Vagina (tissue), 2 donors: ENCODE measurements at regions not wholly inside any gene's neighbourhood (a gene's known extent, or its start where the extent isn't known, plus 50 kb on each side); places are given as distances from the start of the nearest gene placed in this dataset.
A peak's percentile ranks its signal among the peaks of the same experiment; 100 is the strongest.
"Not testable (repeated sequence)": the region's sequence is repeated elsewhere in the genome, so short reads cannot be mapped to it uniquely, and the experiment has no call there.

Source experiments
- DNase-seq, 2 donors: peaks; one replicate each; pipeline ENCODE4 v3.0.0-alpha.2; 2017; ENCODE audit errors: extremely low spot score in 2 of 2
- H3K27ac ChIP-seq: fragments of 200-600 bp; sonication (generic); one replicate; pipeline ENCODE4 v1.5.1; 2019
- H3K27me3 ChIP-seq: fragments of 200-600 bp; sonication (generic); one replicate; pipeline ENCODE4 v1.5.1; 2019
- H3K36me3 ChIP-seq, 2 donors: fragments of 200-600 bp; sonication (generic); one replicate each; pipeline ENCODE4 v1.5.1; 2017 to 2019
- H3K4me1 ChIP-seq: fragments of 200-600 bp; sonication (generic); one replicate; pipeline ENCODE4 v1.5.1; 2019
- H3K4me3 ChIP-seq, 2 donors: fragments of 200-600 bp; sonication (generic); 1 replicate in 1 of 2; 2 replicates in 1 of 2; pipeline ENCODE4 v1.5.1; 2016 to 2019
- H3K9me3 ChIP-seq: fragments of 200-600 bp; sonication (generic); one replicate; pipeline ENCODE4 v1.5.1; 2019
- POLR2A ChIP-seq, 2 donors: fragments of 450-650 bp; IDR thresholded peaks; one replicate each; pipeline ENCODE4 v1.6.1; 2017; ENCODE audit warnings: antibody characterized with exemption in 2 of 2, mild to moderate bottlenecking in 2 of 2, moderate library complexity in 2 of 2
- POLR2AphosphoS5 ChIP-seq, 2 donors: sonication (generic); formaldehyde crosslinking; IDR thresholded peaks; one replicate each; pipeline ENCODE4 v1.9.0; 2017; ENCODE audit warnings: antibody characterized with exemption in 2 of 2, mild to moderate bottlenecking in 2 of 2, low read depth in 1 of 2; ENCODE audit not compliant: insufficient read depth in 1 of 2
- intact Hi-C: fragments of 100-400 bp; cut with DNase I; formaldehyde crosslinking; loops from one replicate; pipeline ENCODE4 v1.15.1; 2023
- TF ChIP-seq, protein P1 (sequence below), 3 experiments: fragments of 450-650 bp in 2 of 3; fragments of 200-600 bp in 1 of 3; sonication (generic) in 1 of 3; IDR thresholded peaks; one replicate each; pipeline ENCODE4 v1.5.1; 2017 to 2019; ENCODE audit warnings: antibody characterized with exemption in 3 of 3, mild to moderate bottlenecking in 2 of 3, moderate library complexity in 2 of 3

DNA sequence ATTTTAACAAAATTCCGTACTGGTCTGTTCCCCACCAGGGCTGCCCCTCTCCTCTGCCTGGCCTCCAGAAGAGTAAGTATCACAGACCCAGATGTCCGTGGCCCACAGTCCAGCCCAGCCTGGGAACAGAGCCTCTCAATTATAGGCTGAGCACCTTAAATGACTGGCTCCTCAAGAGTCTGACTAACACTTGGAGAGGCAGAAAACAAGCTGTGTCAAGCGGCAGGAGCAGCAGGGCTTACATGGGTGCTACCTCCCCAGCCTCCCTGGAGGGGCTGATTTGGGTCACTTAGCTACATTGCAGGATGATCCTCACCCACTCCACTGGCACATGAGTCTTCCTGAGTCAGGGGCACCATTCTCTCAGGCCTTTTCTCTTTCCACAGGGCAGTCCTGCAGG lies 209.7 kb downstream of the COPRS start:
- peak in 1 of 2 donors; percentile 77 for DNase-seq
- Histone ChIP-seq H3K27ac (no peak overlapping the region), H3K36me3 (no peaks in the 10 kb centered on the region), H3K4me1 (peaks cover 5% of the 10 kb centered on the region), H3K27me3 (no peaks in the 10 kb centered on the region), H3K9me3 (no peaks in the 10 kb centered on the region), H3K4me3 (no peak overlapping the region)
- TF ChIP-seq, protein P1, sequence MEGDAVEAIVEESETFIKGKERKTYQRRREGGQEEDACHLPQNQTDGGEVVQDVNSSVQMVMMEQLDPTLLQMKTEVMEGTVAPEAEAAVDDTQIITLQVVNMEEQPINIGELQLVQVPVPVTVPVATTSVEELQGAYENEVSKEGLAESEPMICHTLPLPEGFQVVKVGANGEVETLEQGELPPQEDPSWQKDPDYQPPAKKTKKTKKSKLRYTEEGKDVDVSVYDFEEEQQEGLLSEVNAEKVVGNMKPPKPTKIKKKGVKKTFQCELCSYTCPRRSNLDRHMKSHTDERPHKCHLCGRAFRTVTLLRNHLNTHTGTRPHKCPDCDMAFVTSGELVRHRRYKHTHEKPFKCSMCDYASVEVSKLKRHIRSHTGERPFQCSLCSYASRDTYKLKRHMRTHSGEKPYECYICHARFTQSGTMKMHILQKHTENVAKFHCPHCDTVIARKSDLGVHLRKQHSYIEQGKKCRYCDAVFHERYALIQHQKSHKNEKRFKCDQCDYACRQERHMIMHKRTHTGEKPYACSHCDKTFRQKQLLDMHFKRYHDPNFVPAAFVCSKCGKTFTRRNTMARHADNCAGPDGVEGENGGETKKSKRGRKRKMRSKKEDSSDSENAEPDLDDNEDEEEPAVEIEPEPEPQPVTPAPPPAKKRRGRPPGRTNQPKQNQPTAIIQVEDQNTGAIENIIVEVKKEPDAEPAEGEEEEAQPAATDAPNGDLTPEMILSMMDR (IDR thresholded peaks at IDR 0.05), result no peak
- TF ChIP-seq POLR2AphosphoS5 (IDR thresholded peaks at IDR 0.05; ENCODE audit: insufficient read depth in 1 of 2, low read depth in 1 of 2) (no peak), POLR2A (IDR thresholded peaks at IDR 0.05) (no peak)
- intact Hi-C loops, result no loop called here

DNA sequence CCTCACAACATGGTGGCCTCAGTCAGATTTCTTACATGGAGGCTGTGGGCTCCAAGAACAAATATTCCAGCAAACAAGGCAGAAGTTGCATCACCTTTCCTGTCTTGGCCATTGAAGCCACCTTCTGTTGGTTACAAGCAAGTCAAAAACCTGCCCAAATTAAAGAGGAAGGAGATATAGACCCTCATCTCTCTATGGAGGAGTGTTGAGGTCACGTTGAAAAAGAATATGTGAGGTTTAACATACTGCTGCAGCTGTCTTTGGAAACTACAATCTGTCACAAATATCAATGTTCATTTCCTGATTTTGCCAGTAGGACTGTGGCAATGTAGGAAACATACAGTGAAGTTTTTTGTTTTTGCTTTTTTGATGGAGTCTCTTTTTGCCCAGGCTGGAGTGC lies 211.4 kb downstream of the COPRS start:
- no peak overlapping the region for H3K27ac ChIP-seq
- intact Hi-C loops, result no loop called here
- H3K4me3 ChIP-seq, result no peak overlapping the region
- no peaks in the 10 kb centered on the region for H3K27me3 ChIP-seq
- no peaks in the 10 kb centered on the region for H3K9me3 ChIP-seq
- H3K4me1 ChIP-seq, result peaks cover 5% of the 10 kb centered on the region
- TF ChIP-seq, protein P1 (IDR thresholded peaks at IDR 0.05), result no peak
- TF ChIP-seq POLR2AphosphoS5 (IDR thresholded peaks at IDR 0.05; ENCODE audit: insufficient read depth in 1 of 2, low read depth in 1 of 2) (no peak), POLR2A (IDR thresholded peaks at IDR 0.05) (no peak)
- no peaks in the 10 kb centered on the region for H3K36me3 ChIP-seq
- peak in 1 of 2 donors; percentile 55 for DNase-seq

DNA sequence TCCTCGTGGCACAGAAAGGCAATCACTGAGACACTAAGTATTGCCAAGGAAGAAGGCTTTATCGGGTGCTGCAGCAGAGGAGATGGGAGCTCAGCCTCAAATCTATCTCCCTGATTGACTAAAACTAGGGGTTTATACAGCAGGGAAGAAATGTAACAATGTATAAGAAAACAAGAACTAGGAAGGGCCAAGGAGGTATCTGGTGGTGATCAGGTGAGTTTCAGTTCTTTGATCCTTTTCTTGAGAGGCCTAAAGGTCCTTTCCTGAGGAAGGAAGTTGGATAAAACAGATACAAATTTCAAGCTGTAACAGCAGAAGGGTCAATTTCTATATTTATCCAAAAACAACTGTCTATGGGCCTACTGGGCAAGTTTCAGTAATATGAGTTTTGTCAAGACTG lies 212.4 kb downstream of the COPRS start:
- Histone ChIP-seq H3K27ac (no peak overlapping the region), H3K36me3 (no peaks in the 10 kb centered on the region), H3K27me3 (no peaks in the 10 kb centered on the region), H3K4me3 (no peak overlapping the region), H3K4me1 (peaks cover 5% of the 10 kb centered on the region), H3K9me3 (no peaks in the 10 kb centered on the region)
- no peak for DNase-seq
- intact Hi-C loops, result no loop called here
- no peak for TF ChIP-seq POLR2A (IDR thresholded peaks at IDR 0.05)
- no peak for TF ChIP-seq POLR2AphosphoS5 (IDR thresholded peaks at IDR 0.05; ENCODE audit: insufficient read depth in 1 of 2, low read depth in 1 of 2)
- TF ChIP-seq, protein P1 (IDR thresholded peaks at IDR 0.05), result no peak

DNA sequence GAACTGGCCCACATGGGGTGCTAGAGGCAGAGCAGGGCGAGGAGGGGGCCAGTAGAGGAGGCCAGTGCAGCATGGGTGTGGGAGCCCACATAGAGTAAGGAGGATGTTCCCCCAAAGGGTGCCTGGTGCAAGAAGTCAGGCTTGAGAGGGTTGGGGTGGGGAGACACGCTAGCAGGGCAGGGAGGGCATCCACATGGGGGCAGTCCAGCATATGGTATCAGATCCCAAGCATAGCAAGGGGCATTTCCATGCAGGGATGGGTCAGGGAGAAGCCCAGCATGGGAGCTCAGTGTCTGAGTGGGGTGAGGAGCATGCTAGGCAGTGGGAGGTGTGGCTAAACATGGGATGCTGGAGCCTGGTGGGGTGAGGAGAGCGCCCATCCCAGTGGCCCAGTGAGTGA lies 213.7 kb downstream of the COPRS start:
- H3K9me3 ChIP-seq, result no peaks in the 10 kb centered on the region

DNA sequence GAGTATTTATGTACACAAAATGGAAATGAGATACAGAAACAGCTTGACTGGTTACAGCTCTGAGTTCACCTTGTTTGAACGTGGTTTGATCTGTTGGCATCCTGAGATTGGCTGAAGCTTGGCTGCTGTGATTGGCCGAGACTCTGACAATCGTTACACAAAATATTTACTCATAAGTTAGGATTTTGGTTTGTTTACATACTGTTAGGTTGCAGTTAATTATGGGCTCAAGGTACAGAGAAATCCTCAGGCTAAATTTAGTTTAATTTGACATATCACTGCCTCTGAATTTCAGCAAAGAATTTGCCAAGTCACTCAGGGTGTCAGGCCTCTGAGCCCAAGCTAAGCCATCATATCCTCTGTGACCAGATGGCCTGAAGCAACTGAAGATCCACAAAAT lies 227.3 kb downstream of the COPRS start:
- no peaks in the 10 kb centered on the region for H3K36me3 ChIP-seq
- DNase-seq, result no peak
- TF ChIP-seq POLR2A (IDR thresholded peaks at IDR 0.05) (no peak), POLR2AphosphoS5 (IDR thresholded peaks at IDR 0.05; ENCODE audit: insufficient read depth in 1 of 2, low read depth in 1 of 2) (no peak)
- TF ChIP-seq, protein P1 (IDR thresholded peaks at IDR 0.05), result no peak
- intact Hi-C loops, result no loop called here
- no peaks in the 10 kb centered on the region for H3K4me1 ChIP-seq
- no peaks in the 10 kb centered on the region for H3K9me3 ChIP-seq
- no peak overlapping the region for H3K4me3 ChIP-seq
- H3K27me3 ChIP-seq, result no peaks in the 10 kb centered on the region
- no peak overlapping the region for H3K27ac ChIP-seq

More for the DNA sequence above, 213.7 kb downstream of the COPRS start:
- peak in 1 of 2 donors; percentile 81 for DNase-seq
- Histone ChIP-seq H3K36me3 (no peaks in the 10 kb centered on the region), H3K27ac (no peak overlapping the region), H3K4me1 (no peaks in the 10 kb centered on the region), H3K4me3 (no peak overlapping the region), H3K27me3 (no peaks in the 10 kb centered on the region)
- intact Hi-C loops, result no loop called here
- TF ChIP-seq, protein P1 (IDR thresholded peaks at IDR 0.05), result no peak
- no peak for TF ChIP-seq POLR2A (IDR thresholded peaks at IDR 0.05)
- no peak for TF ChIP-seq POLR2AphosphoS5 (IDR thresholded peaks at IDR 0.05; ENCODE audit: insufficient read depth in 1 of 2, low read depth in 1 of 2)

DNA sequence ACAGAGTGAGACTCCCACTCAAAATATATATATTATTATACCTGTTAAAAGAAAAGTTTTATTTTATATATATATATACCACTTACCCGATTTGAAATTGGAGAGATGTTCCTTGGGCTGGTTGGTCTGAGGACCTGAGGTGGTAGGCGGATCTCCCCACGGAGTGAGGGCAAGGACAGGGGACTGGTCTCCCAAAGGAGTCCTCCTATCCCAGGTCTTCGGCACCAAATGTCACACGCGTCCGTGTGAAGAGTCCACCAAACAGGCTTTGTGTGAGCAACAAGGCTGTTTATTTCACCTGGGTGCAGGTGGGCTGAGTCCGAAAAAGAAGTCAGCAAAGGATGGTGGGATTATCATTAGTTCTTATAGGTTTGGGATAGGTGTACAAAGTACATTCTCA lies 228.2 kb downstream of the COPRS start:
- intact Hi-C loops, H3K27me3 ChIP-seq: not testable (repeated sequence)

More for the DNA sequence above, 228.2 kb downstream of the COPRS start:
- H3K27ac ChIP-seq, H3K4me3 ChIP-seq, H3K36me3 ChIP-seq, H3K9me3 ChIP-seq, DNase-seq, H3K4me1 ChIP-seq: not testable (repeated sequence)
